T-cell (primary cell): ENCODE measurements at regions not wholly inside any gene's neighbourhood (a gene's known extent, or its start where the extent isn't known, plus 50 kb on each side); places are given as distances from the start of the nearest gene placed in this dataset.

Source experiments
- ATAC-seq, 4 experiments: fragments of 200-7000 bp in 3 of 4; fragments of 150-1000 bp in 1 of 4; cut with Tn5 transposase; replicated peaks in 1 of 4; 1 replicate in 3 of 4; 2 replicates in 1 of 4; pipeline ENCODE4 v1.10.0; 2021; ENCODE audit warnings: moderate library complexity in 3 of 4, mild to moderate bottlenecking in 2 of 4, moderate number of reproducible peaks in 1 of 4
- CTCF ChIA-PET, 2 donors: fragments of 300-600 bp; sonication (Branson Sonifier 250); formaldehyde crosslinking; loops; one replicate each; lab custom pipeline; 2022; ENCODE audit warnings: antibody characterized with exemption in 2 of 2; lab: Charles Lee
- POLR2A ChIA-PET, 2 donors: fragments of 300-600 bp; sonication (Branson Sonifier 250); formaldehyde crosslinking; loops; one replicate each; lab custom pipeline; 2022; ENCODE audit warnings: antibody characterized with exemption in 2 of 2; lab: Charles Lee
- DNase-seq, 35 experiments: peaks; one replicate each; pipeline versions ENCODE4 v3.0.0 to v3.0.0-alpha.2; 2013 to 2023
- H3K27ac ChIP-seq: one replicate; pipeline ENCODE4 v1.5.1; 2013; ENCODE audit warnings: low read length
- H3K27me3 ChIP-seq, 2 experiments: replicated peaks in 1 of 2; 1 replicate in 1 of 2; 2 replicates in 1 of 2; pipeline versions ENCODE4 v1.6.1 to v1.7.0; 2013; ENCODE audit warnings: low read length in 1 of 2, mixed read lengths in 1 of 2; ENCODE audit not compliant: control insufficient read depth in 2 of 2, insufficient read depth in 2 of 2; ENCODE audit errors: extremely low read depth in 1 of 2
- H3K36me3 ChIP-seq, 2 donors: 1 replicate in 1 of 2; 2 replicates in 1 of 2; pipeline versions ENCODE4 v1.6.1 to v1.7.0; 2013; ENCODE audit warnings: low read length in 1 of 2; ENCODE audit not compliant: control insufficient read depth in 2 of 2, insufficient read depth in 1 of 2; ENCODE audit errors: extremely low read depth in 1 of 2
- H3K4me1 ChIP-seq, 2 experiments: 1 replicate in 1 of 2; 2 replicates in 1 of 2; pipeline versions ENCODE4 v1.6.1 to v1.7.0; 2013; ENCODE audit warnings: low read length in 2 of 2, mixed read lengths in 1 of 2; ENCODE audit not compliant: insufficient read depth in 2 of 2, control insufficient read depth in 1 of 2; ENCODE audit errors: extremely low read depth in 1 of 2
- H3K4me3 ChIP-seq, 2 donors: 1 replicate in 1 of 2; 2 replicates in 1 of 2; pipeline versions ENCODE4 v1.5.1 to v1.7.0; 2013; ENCODE audit warnings: mild to moderate bottlenecking in 2 of 2, low read length in 1 of 2, moderate library complexity in 1 of 2; ENCODE audit not compliant: control insufficient read depth in 1 of 2; ENCODE audit errors: extremely low read depth in 1 of 2
- H3K9me3 ChIP-seq: 2 replicates; pipeline ENCODE4 v1.7.0; 2013
- H3K27ac Mint-ChIP-seq, 2 donors: one replicate each; pipeline ENCODE4 v1.8.0; 2020 to 2021; ENCODE audit warnings: mild to moderate bottlenecking in 2 of 2, mixed read lengths in 2 of 2
- H3K27me3 Mint-ChIP-seq, 2 donors: one replicate each; pipeline ENCODE4 v1.8.0; 2021 to 2022; ENCODE audit warnings: mixed read lengths in 2 of 2
- H3K36me3 Mint-ChIP-seq: one replicate; pipeline ENCODE4 v1.8.0; 2021; ENCODE audit warnings: mixed read lengths
- H3K4me1 Mint-ChIP-seq, 3 donors: one replicate each; pipeline ENCODE4 v1.8.0; 2020 to 2022; ENCODE audit warnings: mixed read lengths in 3 of 3, mild to moderate bottlenecking in 1 of 3
- H3K4me3 Mint-ChIP-seq, 3 donors: one replicate each; pipeline ENCODE4 v1.8.0; 2020 to 2022; ENCODE audit warnings: mild to moderate bottlenecking in 3 of 3, mixed read lengths in 3 of 3, moderate library complexity in 3 of 3
- H3K9me3 Mint-ChIP-seq, 3 donors: one replicate each; pipeline ENCODE4 v1.8.0; 2020 to 2022; ENCODE audit warnings: mixed read lengths in 3 of 3
- WGBS: methylation state at CpG from one replicate; pipeline ENCODE4 v1.1.5; 2013; ENCODE audit warnings: missing lambda C conversion rate; ENCODE audit not compliant: insufficient coverage; 5-methylcytosine and 5-hydroxymethylcytosine counted together

DNA sequence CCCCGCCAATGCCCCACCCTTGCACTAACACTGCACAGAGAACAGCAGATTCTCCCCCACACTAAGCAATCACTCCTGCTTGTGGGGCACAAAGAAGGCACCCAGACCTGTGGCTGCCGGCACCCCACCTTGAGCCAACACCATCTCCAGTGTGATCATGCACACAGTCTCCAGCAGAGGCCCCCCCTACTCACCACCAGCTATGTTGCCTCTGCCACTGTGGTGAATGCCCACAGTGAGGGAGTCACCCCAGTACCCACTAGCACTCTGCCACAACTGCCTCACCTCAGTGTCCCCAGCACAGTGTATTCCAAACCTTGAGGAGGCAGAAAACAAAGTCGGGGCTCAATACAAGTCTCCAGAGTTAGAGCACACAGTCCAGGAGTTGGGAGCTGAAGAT, 261.7 kb upstream of the SSTR1 start:
- no peak overlapping the region for H3K27ac ChIP-seq
- peaks cover 22 to 43% (median 38%) of the 10 kb centered on the region in 3 donors for H3K9me3 Mint-ChIP-seq
- DNase-seq (no peak), ATAC-seq (no peak)
- no peaks in the 10 kb centered on the region for H3K4me1 ChIP-seq
- no peak overlapping the region for H3K27ac Mint-ChIP-seq
- H3K36me3 Mint-ChIP-seq = no peaks in the 10 kb centered on the region
- no peaks in the 10 kb centered on the region for H3K27me3 Mint-ChIP-seq
- H3K4me3 ChIP-seq = no peak overlapping the region
- H3K4me3 Mint-ChIP-seq = no peak overlapping the region
- H3K4me1 Mint-ChIP-seq = no peaks in the 10 kb centered on the region
- WGBS = 50% methylated on average over 2 of the region's 3 CpGs
- peaks cover 0 to 8% of the 10 kb centered on the region in 2 experiments for H3K27me3 ChIP-seq
- no peaks in the 10 kb centered on the region for H3K9me3 ChIP-seq
- ChIA-PET POLR2A (no interaction called here), CTCF (no interaction called here)
- no peaks in the 10 kb centered on the region for H3K36me3 ChIP-seq

- ATAC-seq = no peak
- no peak overlapping the region for H3K27ac Mint-ChIP-seq
- H3K4me3 ChIP-seq = no peak overlapping the region
- H3K27ac ChIP-seq = no peak overlapping the region
- 92% methylated on average over 1 of the region's 1 CpG for WGBS
- peaks cover 22 to 43% (median 36%) of the 10 kb centered on the region in 3 donors for H3K9me3 Mint-ChIP-seq
- peaks cover 0 to 8% of the 10 kb centered on the region in 2 experiments for H3K27me3 ChIP-seq
- DNase-seq = no peak
- CTCF ChIA-PET = no interaction called here
- POLR2A ChIA-PET = no interaction called here
- no peaks in the 10 kb centered on the region for H3K4me1 Mint-ChIP-seq
- H3K36me3 Mint-ChIP-seq = no peaks in the 10 kb centered on the region
- H3K9me3 ChIP-seq = no peaks in the 10 kb centered on the region
- no peaks in the 10 kb centered on the region for H3K4me1 ChIP-seq
- H3K27me3 Mint-ChIP-seq = no peaks in the 10 kb centered on the region
- no peak overlapping the region for H3K4me3 Mint-ChIP-seq
- no peaks in the 10 kb centered on the region for H3K36me3 ChIP-seq
These were observed 260.9 kb upstream of the SSTR1 start for GRCh38 chr14:37946819-37947218.

GRCh38 chr14:37948266-37948665, 259.4 kb upstream of the SSTR1 start:
- H3K27ac Mint-ChIP-seq = no peak overlapping the region
- ChIA-PET POLR2A (no interaction called here), CTCF (no interaction called here)
- H3K36me3 Mint-ChIP-seq = no peaks in the 10 kb centered on the region
- no CpG with 5 or more reads among the region's 4 CpGs for WGBS
- DNase-seq = no peak
- peaks cover 22 to 43% (median 36%) of the 10 kb centered on the region in 3 donors for H3K9me3 Mint-ChIP-seq
- peaks cover 0 to 8% of the 10 kb centered on the region in 2 experiments for H3K27me3 ChIP-seq
- no peak overlapping the region for H3K4me3 Mint-ChIP-seq
- H3K4me3 ChIP-seq = no peak overlapping the region
- H3K4me1 ChIP-seq = no peaks in the 10 kb centered on the region
- no peaks in the 10 kb centered on the region for H3K4me1 Mint-ChIP-seq
- no peaks in the 10 kb centered on the region for H3K9me3 ChIP-seq
- H3K36me3 ChIP-seq = no peaks in the 10 kb centered on the region
- no peaks in the 10 kb centered on the region for H3K27me3 Mint-ChIP-seq
- ATAC-seq = no peak
- no peak overlapping the region for H3K27ac ChIP-seq

DNA sequence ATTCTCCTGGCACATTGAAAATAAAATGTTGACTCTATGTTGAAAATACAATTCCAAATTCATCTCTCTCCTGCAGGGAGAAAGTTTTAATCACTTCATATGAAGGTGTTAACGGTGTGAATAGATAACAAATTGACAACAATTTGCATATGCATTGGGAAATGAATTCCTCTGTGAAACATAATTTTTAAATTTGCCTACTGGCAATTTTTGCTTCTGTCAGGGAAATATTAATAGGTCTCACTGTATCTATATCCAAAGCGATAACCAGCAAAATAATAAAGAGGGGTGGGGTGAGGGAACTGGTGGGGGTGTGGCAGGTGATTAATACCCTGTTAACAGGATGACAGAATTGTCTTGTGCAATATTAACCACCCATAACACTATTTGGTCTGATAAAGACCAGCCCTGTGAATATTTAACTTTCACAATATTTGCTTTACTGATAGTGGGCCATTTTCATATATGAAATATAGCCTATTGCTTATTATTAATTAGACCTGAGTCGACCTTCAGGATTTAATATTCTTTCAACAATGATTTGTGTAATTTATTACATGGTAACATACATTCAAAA, 239.0 kb upstream of the SSTR1 start:
- CTCF ChIA-PET = no interaction called here

GRCh38 chr14:37969511-37969979, 238.2 kb upstream of the SSTR1 start:
- H3K4me1 ChIP-seq = no peaks in the 10 kb centered on the region
- no peak overlapping the region for H3K4me3 Mint-ChIP-seq
- no peaks in the 10 kb centered on the region for H3K36me3 ChIP-seq
- H3K27me3 Mint-ChIP-seq = peaks cover 0 to 8% of the 10 kb centered on the region in 2 donors
- POLR2A ChIA-PET = interaction anchor here in 1 of 2 donors (0.6 kb wide), 1 partner anchor 629 kb away, joined by 3 read pairs; no protein-coding TSS in a partner anchor
- H3K27ac Mint-ChIP-seq = no peak overlapping the region
- H3K9me3 Mint-ChIP-seq = peaks cover 0 to 2% (median 0%) of the 10 kb centered on the region in 3 donors
- WGBS = 48% methylated on average over 2 of the region's 2 CpGs
- no peak overlapping the region for H3K27ac ChIP-seq
- ATAC-seq (no peak), DNase-seq (no peak)
- H3K9me3 ChIP-seq = no peaks in the 10 kb centered on the region
- no peaks in the 10 kb centered on the region for H3K27me3 ChIP-seq
- H3K36me3 Mint-ChIP-seq = no peaks in the 10 kb centered on the region
- CTCF ChIA-PET = no interaction called here
- peaks cover 9 to 14% (median 11%) of the 10 kb centered on the region in 3 donors for H3K4me1 Mint-ChIP-seq
- H3K4me3 ChIP-seq = no peak overlapping the region

More for the DNA sequence above, 239.0 kb upstream of the SSTR1 start:
- Mint-ChIP-seq H3K4me3 (no peak overlapping the region), H3K36me3 (no peaks in the 10 kb centered on the region), H3K4me1 (peaks cover 9 to 14% (median 11%) of the 10 kb centered on the region in 3 donors), H3K27ac (no peak overlapping the region), H3K27me3 (peaks cover 0 to 7% of the 10 kb centered on the region in 2 donors), H3K9me3 (peaks cover 0 to 5% (median 3%) of the 10 kb centered on the region in 3 donors)
- DNase-seq (no peak), ATAC-seq (no peak)
- no peak overlapping the region for H3K4me3 ChIP-seq
- no CpG with 5 or more reads among the region's 3 CpGs for WGBS
- H3K27me3 ChIP-seq = no peaks in the 10 kb centered on the region
- POLR2A ChIA-PET = no interaction called here
- no peaks in the 10 kb centered on the region for H3K4me1 ChIP-seq
- no peak overlapping the region for H3K27ac ChIP-seq
- H3K36me3 ChIP-seq = no peaks in the 10 kb centered on the region
- no peaks in the 10 kb centered on the region for H3K9me3 ChIP-seq

DNA sequence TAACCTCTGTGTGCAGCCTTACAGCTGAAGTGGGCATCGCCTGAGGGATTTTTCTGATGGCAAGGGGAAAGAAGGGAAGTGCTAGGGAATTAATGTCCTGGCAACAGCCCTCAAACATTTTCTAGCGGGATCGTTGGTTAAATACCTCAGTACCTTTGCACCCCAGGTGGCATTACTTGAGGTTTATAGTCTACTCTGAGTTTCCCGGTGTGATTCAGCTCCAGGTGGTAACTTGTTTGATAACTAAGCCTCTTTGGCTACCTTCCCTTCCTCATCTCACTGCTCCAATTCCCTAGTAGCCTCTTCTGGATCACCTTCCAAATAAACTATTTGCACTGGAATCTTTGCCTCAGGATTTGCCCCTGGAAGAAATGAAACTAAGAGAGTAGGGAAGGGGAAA, 237.0 kb upstream of the SSTR1 start:
- Histone ChIP-seq H3K36me3 (no peaks in the 10 kb centered on the region), H3K27ac (no peak overlapping the region), H3K9me3 (no peaks in the 10 kb centered on the region), H3K27me3 (no peaks in the 10 kb centered on the region), H3K4me1 (no peaks in the 10 kb centered on the region), H3K4me3 (no peak overlapping the region)
- WGBS = 78% methylated on average over 1 of the region's 4 CpGs
- DNase-seq (no peak), ATAC-seq (no peak)
- Mint-ChIP-seq H3K4me1 (peaks cover 9 to 14% (median 11%) of the 10 kb centered on the region in 3 donors), H3K4me3 (no peak overlapping the region), H3K36me3 (no peaks in the 10 kb centered on the region), H3K27ac (no peak overlapping the region), H3K9me3 (no peaks in the 10 kb centered on the region), H3K27me3 (peaks cover 3 to 18% of the 10 kb centered on the region in 2 donors)
- ChIA-PET CTCF (no interaction called here), POLR2A (no interaction called here)
